ENCODE measurements at regions not wholly inside any gene's neighbourhood (a gene's known extent, or its start where the extent isn't known, plus 50 kb on each side); places are given as distances from the start of the nearest gene placed in this dataset.

GRCh38 chr13:107276936-107277335, 709.0 kb upstream of the ARGLU1 start:
- Histone ChIP-seq H3K4me1 (replicated peaks; ENCODE audit: insufficient read depth) (no peaks in the 10 kb centered on the region), H4K20me1 (ENCODE audit: insufficient read depth) (no peaks in the 10 kb centered on the region), H3F3A (ENCODE audit: insufficient read depth, low read depth) (no peaks in the 10 kb centered on the region), H3K4me2 (no peak overlapping the region), H3K9me3 (ENCODE audit: insufficient read depth, low read depth) (no peaks in the 10 kb centered on the region), H3K9me2 (ENCODE audit: insufficient read depth) (no peaks in the 10 kb centered on the region), H3K4me3 (no peak overlapping the region), H2AFZ (no peak overlapping the region), H3K27me3 (ENCODE audit: insufficient read depth, low read depth) (no peaks in the 10 kb centered on the region), H3K27ac (no peak overlapping the region), H3K79me2 (ENCODE audit: low read depth) (no peaks in the 10 kb centered on the region), H3K36me3 (ENCODE audit: low read depth) (no peaks in the 10 kb centered on the region)
- intact Hi-C loops (cut with micrococcal nuclease; ENCODE audit: unreplicated experiment) = no loop called here
- DNase-seq = no peak
- ChIA-PET POLR2A (ENCODE audit: unreplicated experiment) (no interaction called here), CTCF (no interaction called here)
- TF ChIP-seq EZH2 (IDR thresholded peaks at IDR 0.05; ENCODE audit: low read depth) (no peak), CTCF (conservative IDR thresholded peaks at IDR 0.05) (no peak)
- no TSS peak for BruUV-seq (replicated peaks)

- ChIA-PET POLR2A (ENCODE audit: unreplicated experiment) (no interaction called here), CTCF (no interaction called here)
- no peaks in the 10 kb centered on the region for H3F3A ChIP-seq (ENCODE audit: insufficient read depth, low read depth)
- H4K20me1 ChIP-seq (ENCODE audit: insufficient read depth) = no peaks in the 10 kb centered on the region
- H3K27me3 ChIP-seq (ENCODE audit: insufficient read depth, low read depth) = no peaks in the 10 kb centered on the region
- no peak for TF ChIP-seq EZH2 (IDR thresholded peaks at IDR 0.05; ENCODE audit: low read depth)
- no peak for TF ChIP-seq CTCF (conservative IDR thresholded peaks at IDR 0.05)
- no TSS peak for BruUV-seq (replicated peaks)
- no peaks in the 10 kb centered on the region for H3K9me3 ChIP-seq (ENCODE audit: insufficient read depth, low read depth)
- H3K9me2 ChIP-seq (ENCODE audit: insufficient read depth) = no peaks in the 10 kb centered on the region
- no peaks in the 10 kb centered on the region for H3K36me3 ChIP-seq (ENCODE audit: low read depth)
- no peak overlapping the region for H3K4me2 ChIP-seq
- DNase-seq = no peak
- H2AFZ ChIP-seq = no peak overlapping the region
- H3K4me3 ChIP-seq = no peak overlapping the region
- no peak overlapping the region for H3K27ac ChIP-seq
- intact Hi-C loops (cut with micrococcal nuclease; ENCODE audit: unreplicated experiment) = no loop called here
- H3K4me1 ChIP-seq (replicated peaks; ENCODE audit: insufficient read depth) = no peaks in the 10 kb centered on the region
- no peaks in the 10 kb centered on the region for H3K79me2 ChIP-seq (ENCODE audit: low read depth)
Observed at GRCh38 chr13:107275945-107276614, 708.1 kb upstream of the ARGLU1 start.

GRCh38 chr13:107275312-107275711, 707.4 kb upstream of the ARGLU1 start:
- H3K4me1 ChIP-seq (replicated peaks; ENCODE audit: insufficient read depth) = no peaks in the 10 kb centered on the region
- H4K20me1 ChIP-seq (ENCODE audit: insufficient read depth) = no peaks in the 10 kb centered on the region
- H3K9me3 ChIP-seq (ENCODE audit: insufficient read depth, low read depth) = no peaks in the 10 kb centered on the region
- no peak overlapping the region for H3K4me3 ChIP-seq
- no peaks in the 10 kb centered on the region for H3K36me3 ChIP-seq (ENCODE audit: low read depth)
- H3K27me3 ChIP-seq (ENCODE audit: insufficient read depth, low read depth) = no peaks in the 10 kb centered on the region
- intact Hi-C loops (cut with micrococcal nuclease; ENCODE audit: unreplicated experiment) = no loop called here
- H3K9me2 ChIP-seq (ENCODE audit: insufficient read depth) = no peaks in the 10 kb centered on the region
- TF ChIP-seq CTCF (conservative IDR thresholded peaks at IDR 0.05) (no peak), EZH2 (IDR thresholded peaks at IDR 0.05; ENCODE audit: low read depth) (no peak)
- H3K79me2 ChIP-seq (ENCODE audit: low read depth) = no peaks in the 10 kb centered on the region
- H3F3A ChIP-seq (ENCODE audit: insufficient read depth, low read depth) = no peaks in the 10 kb centered on the region
- H3K27ac ChIP-seq = no peak overlapping the region
- no peak overlapping the region for H2AFZ ChIP-seq
- DNase-seq = no peak
- BruUV-seq (replicated peaks) = no TSS peak
- ChIA-PET CTCF (no interaction called here), POLR2A (ENCODE audit: unreplicated experiment) (no interaction called here)
- H3K4me2 ChIP-seq = no peak overlapping the region
